ENCODE measurements at regions not wholly inside any gene's neighbourhood (a gene's known extent, or its start where the extent isn't known, plus 50 kb on each side); places are given as distances from the start of the nearest gene placed in this dataset.

DNA sequence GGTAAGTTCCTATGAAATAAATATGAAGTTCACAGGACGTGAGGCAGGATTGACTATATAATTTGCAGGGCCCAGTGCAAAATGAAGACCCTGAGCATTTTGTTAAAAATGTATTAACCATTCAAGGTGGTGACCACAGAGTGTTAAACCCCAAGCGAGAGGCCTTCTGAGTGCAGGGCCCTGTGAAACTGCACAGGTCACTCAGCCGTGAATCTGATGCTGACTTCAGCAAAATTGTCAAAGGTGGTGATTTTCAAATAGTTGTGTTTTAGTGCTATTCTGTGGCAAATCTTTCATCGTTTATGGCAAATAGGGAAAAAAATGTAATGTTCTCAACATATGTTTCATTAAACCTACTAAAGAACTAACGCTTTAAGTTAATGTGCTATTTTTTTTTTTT is 334.0 kb upstream of the NAV3 start:
- ChIA-PET CTCF (no interaction called here), POLR2A (no interaction called here)
- Mint-ChIP-seq H3K9me3 (ENCODE audit: insufficient read depth) (no peaks in the 10 kb centered on the region), H3K27ac (no peak overlapping the region), H3K4me3 (no peak overlapping the region), H3K27me3 (no peaks in the 10 kb centered on the region), H3K4me1 (no peaks in the 10 kb centered on the region)
- no peaks in the 10 kb centered on the region for H4K20me1 ChIP-seq (ENCODE audit: control insufficient read depth, insufficient read depth, low read length, poor library complexity, severe bottlenecking)
- no peak overlapping the region for H3K9ac ChIP-seq (ENCODE audit: low read length)
- H3K4me2 ChIP-seq (replicated peaks; ENCODE audit: low read depth, low read length, poor library complexity, severe bottlenecking): no peak overlapping the region
- H3K79me2 ChIP-seq (ENCODE audit: control insufficient read depth, insufficient read depth, low read length): no peaks in the 10 kb centered on the region
- no peaks in the 10 kb centered on the region for H3K9me3 ChIP-seq (ENCODE audit: control extremely low read depth in 1 of 3, control insufficient read depth in 2 of 3, insufficient read depth in 1 of 3, low read length in 2 of 3)
- no peaks in the 10 kb centered on the region for H3K27me3 ChIP-seq (replicated peaks in 1 of 4; ENCODE audit: control extremely low read depth in 1 of 4, control insufficient read depth in 3 of 4, insufficient read depth in 4 of 4, low read length in 3 of 4)
- TF ChIP-seq EZH2 (IDR thresholded peaks at IDR 0.05; ENCODE audit: borderline replicate concordance, insufficient read depth, low read depth, low read length, poor library complexity, severe bottlenecking): no peak
- TF ChIP-seq, protein P1, sequence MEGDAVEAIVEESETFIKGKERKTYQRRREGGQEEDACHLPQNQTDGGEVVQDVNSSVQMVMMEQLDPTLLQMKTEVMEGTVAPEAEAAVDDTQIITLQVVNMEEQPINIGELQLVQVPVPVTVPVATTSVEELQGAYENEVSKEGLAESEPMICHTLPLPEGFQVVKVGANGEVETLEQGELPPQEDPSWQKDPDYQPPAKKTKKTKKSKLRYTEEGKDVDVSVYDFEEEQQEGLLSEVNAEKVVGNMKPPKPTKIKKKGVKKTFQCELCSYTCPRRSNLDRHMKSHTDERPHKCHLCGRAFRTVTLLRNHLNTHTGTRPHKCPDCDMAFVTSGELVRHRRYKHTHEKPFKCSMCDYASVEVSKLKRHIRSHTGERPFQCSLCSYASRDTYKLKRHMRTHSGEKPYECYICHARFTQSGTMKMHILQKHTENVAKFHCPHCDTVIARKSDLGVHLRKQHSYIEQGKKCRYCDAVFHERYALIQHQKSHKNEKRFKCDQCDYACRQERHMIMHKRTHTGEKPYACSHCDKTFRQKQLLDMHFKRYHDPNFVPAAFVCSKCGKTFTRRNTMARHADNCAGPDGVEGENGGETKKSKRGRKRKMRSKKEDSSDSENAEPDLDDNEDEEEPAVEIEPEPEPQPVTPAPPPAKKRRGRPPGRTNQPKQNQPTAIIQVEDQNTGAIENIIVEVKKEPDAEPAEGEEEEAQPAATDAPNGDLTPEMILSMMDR (IDR thresholded peaks at IDR 0.05): no peak
- WGBS (ENCODE audit: insufficient coverage): 83% methylated on average over 3 of the region's 5 CpGs
- no peaks in the 10 kb centered on the region for H3K36me3 ChIP-seq (replicated peaks in 1 of 2; ENCODE audit: control extremely low read depth in 1 of 2, control insufficient read depth in 1 of 2, extremely low read depth in 1 of 2, insufficient read depth in 2 of 2, low read length in 1 of 2)
- no peak overlapping the region for H3K27ac ChIP-seq (ENCODE audit: low read length in 2 of 2)
- intact Hi-C loops (cut with micrococcal nuclease): no loop called here
- H3K4me3 ChIP-seq (ENCODE audit: control extremely low read depth in 1 of 5, extremely low read depth in 1 of 5, insufficient read depth in 1 of 5, low read depth in 2 of 5, low read length in 4 of 5): no peak overlapping the region
- DNase-seq (no peak), ATAC-seq (ENCODE audit: low read depth) (no peak)
- no peak overlapping the region for H2AFZ ChIP-seq (ENCODE audit: insufficient read depth, low read depth, low read length, poor library complexity, severe bottlenecking)
- no peaks in the 10 kb centered on the region for H3K4me1 ChIP-seq (ENCODE audit: control insufficient read depth in 2 of 2, insufficient read depth in 2 of 2, low read length in 2 of 2)

DNA sequence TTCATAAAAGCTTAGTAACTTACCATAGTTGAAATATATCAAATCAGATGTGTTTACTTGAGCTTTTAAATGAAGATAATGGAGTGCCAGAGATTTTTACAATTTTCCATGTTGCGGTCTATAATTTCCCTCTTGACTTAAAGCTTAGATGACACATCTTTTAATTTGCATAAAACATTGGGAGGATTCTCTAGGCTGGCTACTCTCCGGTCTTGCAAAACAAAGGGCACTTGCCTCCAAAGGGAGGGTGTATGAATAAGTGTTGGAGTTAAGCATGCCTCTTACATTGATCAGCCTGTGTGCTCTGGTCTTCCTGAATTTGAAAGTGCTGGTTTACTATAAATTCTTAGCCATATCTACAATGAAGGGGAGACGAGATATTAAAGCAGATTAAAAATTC is 336.4 kb upstream of the NAV3 start:
- H2AFZ ChIP-seq (ENCODE audit: insufficient read depth, low read depth, low read length, poor library complexity, severe bottlenecking): no peak overlapping the region
- H3K79me2 ChIP-seq (ENCODE audit: control insufficient read depth, insufficient read depth, low read length): no peaks in the 10 kb centered on the region
- H3K27ac Mint-ChIP-seq: no peak overlapping the region
- no peak overlapping the region for H3K4me2 ChIP-seq (replicated peaks; ENCODE audit: low read depth, low read length, poor library complexity, severe bottlenecking)
- no peaks in the 10 kb centered on the region for H3K36me3 ChIP-seq (replicated peaks in 1 of 2; ENCODE audit: control extremely low read depth in 1 of 2, control insufficient read depth in 1 of 2, extremely low read depth in 1 of 2, insufficient read depth in 2 of 2, low read length in 1 of 2)
- H4K20me1 ChIP-seq (ENCODE audit: control insufficient read depth, insufficient read depth, low read length, poor library complexity, severe bottlenecking): no peaks in the 10 kb centered on the region
- TF ChIP-seq, protein P1 (IDR thresholded peaks at IDR 0.05): no peak
- TF ChIP-seq EZH2 (IDR thresholded peaks at IDR 0.05; ENCODE audit: borderline replicate concordance, insufficient read depth, low read depth, low read length, poor library complexity, severe bottlenecking): no peak
- H3K27me3 Mint-ChIP-seq: no peaks in the 10 kb centered on the region
- H3K4me3 ChIP-seq (ENCODE audit: control extremely low read depth in 1 of 5, extremely low read depth in 1 of 5, insufficient read depth in 1 of 5, low read depth in 2 of 5, low read length in 4 of 5): no peak overlapping the region
- no peaks in the 10 kb centered on the region for H3K27me3 ChIP-seq (replicated peaks in 1 of 4; ENCODE audit: control extremely low read depth in 1 of 4, control insufficient read depth in 3 of 4, insufficient read depth in 4 of 4, low read length in 3 of 4)
- no peak overlapping the region for H3K4me3 Mint-ChIP-seq
- H3K9ac ChIP-seq (ENCODE audit: low read length): no peak overlapping the region
- DNase-seq: no peak
- no peaks in the 10 kb centered on the region for H3K4me1 Mint-ChIP-seq
- no peaks in the 10 kb centered on the region for H3K9me3 Mint-ChIP-seq (ENCODE audit: insufficient read depth)
- ChIA-PET POLR2A (no interaction called here), CTCF (no interaction called here)
- ATAC-seq (ENCODE audit: low read depth): no peak
- WGBS (ENCODE audit: insufficient coverage): no CpG with 5 or more reads among the region's 3 CpGs
- H3K27ac ChIP-seq (ENCODE audit: low read length in 2 of 2): no peak overlapping the region
- no peaks in the 10 kb centered on the region for H3K4me1 ChIP-seq (ENCODE audit: control insufficient read depth in 2 of 2, insufficient read depth in 2 of 2, low read length in 2 of 2)
- no peaks in the 10 kb centered on the region for H3K9me3 ChIP-seq (ENCODE audit: control extremely low read depth in 1 of 3, control insufficient read depth in 2 of 3, insufficient read depth in 1 of 3, low read length in 2 of 3)
- intact Hi-C loops (cut with micrococcal nuclease): no loop called here
